Stimulated activated CD4-positive, alpha-beta T cell treated with anti-CD3 and anti-CD28 coated beads, Interleukin-2, amount 100 ng/mL, for 4 hours (primary cell): ENCODE measurements at regions not wholly inside any gene's neighbourhood (a gene's known extent, or its start where the extent isn't known, plus 50 kb on each side); places are given as distances from the start of the nearest gene placed in this dataset.

Experiments
- DNase-seq: peaks from one replicate; pipeline ENCODE4 v3.0.0-alpha.2; 2020; ENCODE audit warnings: low read depth

- no peak for DNase-seq
Observed at GRCh38 chr10:29962166-29962850, 97.1 kb downstream of the JCAD start.

GRCh38 chr10:29961351-29961750 is 98.0 kb downstream of the JCAD start:
- DNase-seq = no peak

GRCh38 chr10:29960261-29960660 is 99.1 kb downstream of the JCAD start:
- no peak for DNase-seq

- no peak for DNase-seq
Observed at GRCh38 chr10:29959586-29959985, 99.8 kb downstream of the JCAD start.

GRCh38 chr10:29958440-29958839 is 100.9 kb downstream of the JCAD start:
- no peak for DNase-seq

- no peak for DNase-seq
Observed at GRCh38 chr10:29957907-29958331, 101.5 kb downstream of the JCAD start.

GRCh38 chr10:29957236-29957635 is 102.2 kb downstream of the JCAD start:
- no peak for DNase-seq

- no peak for DNase-seq
Observed at GRCh38 chr10:29956335-29956924, 103.0 kb downstream of the JCAD start.

GRCh38 chr10:29955329-29955935 is 104.0 kb downstream of the JCAD start:
- DNase-seq = no peak

GRCh38 chr10:29951441-29951931 is 107.9 kb downstream of the JCAD start:
- DNase-seq = no peak

- DNase-seq = no peak
Observed at GRCh38 chr10:29950391-29950790, 109.0 kb downstream of the JCAD start.

GRCh38 chr10:29949411-29950011 is 109.9 kb downstream of the JCAD start:
- DNase-seq = no peak

GRCh38 chr10:29948881-29949355 is 110.5 kb downstream of the JCAD start:
- no peak for DNase-seq

GRCh38 chr10:29947701-29948060 is 111.7 kb downstream of the JCAD start:
- no peak for DNase-seq

GRCh38 chr10:29946953-29947700 is 112.3 kb downstream of the JCAD start:
- no peak for DNase-seq

GRCh38 chr10:29946614-29946952 is 112.8 kb downstream of the JCAD start:
- no peak for DNase-seq

GRCh38 chr10:29941476-29941875 is 117.9 kb downstream of the JCAD start:
- no peak for DNase-seq

- DNase-seq = no peak
Observed at GRCh38 chr10:29932991-29933390, 126.4 kb downstream of the JCAD start.

- DNase-seq = no peak
Observed at GRCh38 chr10:29931833-29932232, 127.6 kb downstream of the JCAD start.

GRCh38 chr10:29929006-29929405 is 130.4 kb downstream of the JCAD start:
- DNase-seq = no peak

- no peak for DNase-seq
Observed at GRCh38 chr10:29926693-29927048, 132.7 kb downstream of the JCAD start.
